GM12878 (cell line): ENCODE measurements at regions not wholly inside any gene's neighbourhood (a gene's known extent, or its start where the extent isn't known, plus 50 kb on each side); places are given as distances from the start of the nearest gene placed in this dataset.

Experiments used
- ATAC-seq: fragments of 200-7000 bp; cut with Tn5 transposase; 3 replicates; pipeline ENCODE4 v1.9.1; 2020; ENCODE audit warnings: mild to moderate bottlenecking, moderate library complexity
- BruUV-seq: library from RNA; stranded (reverse); fragments of 400-500 nt; replicated peaks from 2 replicates; lab custom pipeline; 2021; lab: Mats Ljungman, UMichigan
- CTCF ChIA-PET: fragments of 300-600 bp; sonication (Branson Sonifier 250); formaldehyde crosslinking; extraction: SDS; loops from one replicate; lab custom pipeline; 2021; ENCODE audit warnings: inconsistent platforms; lab: Yijun Ruan, JAX
- POLR2A ChIA-PET: fragments of 350-600 bp; formaldehyde crosslinking; extraction: SDS; loops from one replicate; lab custom pipeline; 2021; ENCODE audit warnings: inconsistent platforms; lab: Charles Lee
- RAD21 ChIA-PET: fragments of 300-600 bp; sonication (Branson Sonifier 250); formaldehyde crosslinking; loops from one replicate; lab custom pipeline; 2023; ENCODE audit warnings: antibody characterized with exemption; ENCODE audit not compliant: unreplicated experiment; lab: Charles Lee
- SMC1A ChIA-PET: fragments of 300-600 bp; sonication (Branson Sonifier 250); formaldehyde crosslinking; loops from one replicate; lab custom pipeline; 2023; ENCODE audit not compliant: unreplicated experiment, uncharacterized antibody; lab: Charles Lee
- DNase-seq: peaks from one replicate; pipeline ENCODE4 v3.0.0-alpha.2; 2011; ENCODE audit warnings: low read depth, low spot score
- FAIRE-seq: peaks from 3 replicates; lab custom pipeline; 2011; peaks lifted over from hg19 to GRCh38; lab: Jason Lieb, UNC
- H2AFZ ChIP-seq: 2 replicates; pipeline ENCODE4 v1.6.0; 2011; ENCODE audit warnings: low read depth, low read length, control low read depth; ENCODE audit not compliant: control insufficient read depth
- H3K27ac ChIP-seq: 2 replicates; pipeline ENCODE4 v1.5.1; 2011; ENCODE audit warnings: control low read depth; ENCODE audit not compliant: control insufficient read depth, insufficient read depth
- H3K27me3 ChIP-seq, 2 experiments: replicated peaks in 1 of 2; 2 replicates each; pipeline versions ENCODE4 v1.6.0 to v1.6.1; 2011; ENCODE audit warnings: low read length in 1 of 2; ENCODE audit not compliant: control insufficient read depth in 2 of 2, insufficient read depth in 2 of 2
- H3K36me3 ChIP-seq, 2 experiments: 2 replicates each; pipeline ENCODE4 v1.5.1; 2011; ENCODE audit warnings: low read length in 1 of 2; ENCODE audit not compliant: control insufficient read depth in 2 of 2, insufficient read depth in 2 of 2
- H3K4me1 ChIP-seq: 2 replicates; pipeline ENCODE4 v1.6.1; 2011; ENCODE audit warnings: mild to moderate bottlenecking, low read length, moderate library complexity, mixed read lengths; ENCODE audit not compliant: control insufficient read depth, insufficient read depth
- H3K4me2 ChIP-seq: 2 replicates; pipeline ENCODE4 v1.6.0; 2011; ENCODE audit warnings: control low read depth; ENCODE audit not compliant: control insufficient read depth, insufficient read depth
- H3K4me3 ChIP-seq: fragments of 200-600 bp; sonication (generic); 2 replicates; pipeline ENCODE4 v1.5.1; 2016
- H3K79me2 ChIP-seq: 2 replicates; pipeline ENCODE4 v1.6.0; 2011; ENCODE audit warnings: low read length; ENCODE audit not compliant: control insufficient read depth, insufficient read depth
- H3K9ac ChIP-seq: 2 replicates; pipeline ENCODE4 v1.8.0; 2011; ENCODE audit warnings: low read length, control low read depth, mixed read lengths; ENCODE audit not compliant: control insufficient read depth, insufficient read depth
- H3K9me3 ChIP-seq: replicated peaks from 3 replicates; pipeline ENCODE4 v1.5.1; 2011; ENCODE audit warnings: mild to moderate bottlenecking, low read length; ENCODE audit not compliant: control insufficient read depth, insufficient read depth
- H4K20me1 ChIP-seq: 2 replicates; pipeline ENCODE4 v1.6.0; 2011; ENCODE audit not compliant: control insufficient read depth, insufficient read depth
- ATF2 ChIP-seq: IDR thresholded peaks from 2 replicates; pipeline ENCODE4 v1.6.1; 2012; ENCODE audit warnings: low read length, inconsistent platforms
- ATF3 ChIP-seq: IDR thresholded peaks from 2 replicates; pipeline ENCODE4 v1.6.1; 2011; ENCODE audit warnings: low read depth, mild to moderate bottlenecking, low read length, moderate library complexity, borderline replicate concordance; ENCODE audit errors: extremely low read depth
- BHLHE40 ChIP-seq, 2 experiments: fragments of 450-650 bp in 1 of 2; IDR thresholded peaks; 2 replicates each; pipeline ENCODE4 v1.6.1; 2011 to 2017; ENCODE audit warnings: low read depth in 2 of 2, borderline replicate concordance in 1 of 2, improper control_type of control experiment in 1 of 2, low read length in 1 of 2, mild to moderate bottlenecking in 1 of 2
- BRCA1 ChIP-seq: IDR thresholded peaks from 2 replicates; pipeline ENCODE4 v1.6.1; 2011; ENCODE audit warnings: low read depth, low read length, improper control_type of control experiment
- E2F4 ChIP-seq: IDR thresholded peaks from 2 replicates; pipeline ENCODE4 v1.6.1; 2012; ENCODE audit warnings: low read depth, low read length, improper control_type of control experiment
- GABPA ChIP-seq: IDR thresholded peaks from 2 replicates; pipeline ENCODE4 v1.6.1; 2014; ENCODE audit warnings: antibody characterized with exemption, low read depth, mild to moderate bottlenecking, inconsistent platforms
- HCFC1 ChIP-seq: fragments of 150-350 bp; IDR thresholded peaks from 2 replicates; pipeline ENCODE4 v1.6.1; 2014; ENCODE audit warnings: low read length
- NFIC ChIP-seq: IDR thresholded peaks from 2 replicates; pipeline ENCODE4 v1.6.1; 2012; ENCODE audit warnings: low read depth, mild to moderate bottlenecking, inconsistent platforms, low read length, moderate library complexity
- PAX8 ChIP-seq: fragments of 450-650 bp; IDR thresholded peaks from 2 replicates; pipeline ENCODE4 v1.6.1; 2017; ENCODE audit warnings: mild to moderate bottlenecking, moderate library complexity
- RAD51 ChIP-seq: fragments of 450-650 bp; IDR thresholded peaks from 2 replicates; pipeline ENCODE4 v1.6.1; 2016; ENCODE audit warnings: moderate library complexity, mild to moderate bottlenecking, inconsistent platforms
- STAT1 ChIP-seq: fragments of 450-650 bp; conservative IDR thresholded peaks from 2 replicates; pipeline ENCODE4 v1.6.1; 2014; ENCODE audit warnings: antibody characterized with exemption, mild to moderate bottlenecking
- TCF12 ChIP-seq: IDR thresholded peaks from 2 replicates; pipeline ENCODE4 v1.6.1; 2011; ENCODE audit warnings: low read depth, mild to moderate bottlenecking, low read length
- TCF3 ChIP-seq: IDR thresholded peaks from 2 replicates; pipeline ENCODE4 v1.6.1; 2012; ENCODE audit warnings: low read depth, mild to moderate bottlenecking, low read length, borderline replicate concordance; ENCODE audit not compliant: insufficient read depth
- ZNF217 ChIP-seq: fragments of 450-650 bp; IDR thresholded peaks from 2 replicates; pipeline ENCODE4 v1.6.1; 2017; ENCODE audit warnings: antibody characterized with exemption, mild to moderate bottlenecking
- WGBS: methylation state at CpG from one replicate; pipeline ENCODE4 v1.1.6; 2016; ENCODE audit warnings: low lambda C conversion rate; ENCODE audit not compliant: insufficient replicate concordance, insufficient coverage; ENCODE audit errors: missing lambda C conversion rate; 5-methylcytosine and 5-hydroxymethylcytosine counted together
- in situ Hi-C: fragments of 300-500 bp; cut with MboI; formaldehyde crosslinking; loops from 9 replicates; pipeline ENCODE4 v1.14.3; 2018; ENCODE audit warnings: mixed read lengths
- intact Hi-C: fragments of 100-400 bp; cut with micrococcal nuclease; formaldehyde crosslinking; loops from one replicate; pipeline ENCODE4 v1.14.2; 2022; ENCODE audit not compliant: unreplicated experiment

GRCh38 chr15:95970326-95970725 is 360.2 kb upstream of the NR2F2 start:
- intact Hi-C loops, result loop anchor here (5.0 kb wide), 2 partner anchors 357 to 377 kb away; no protein-coding TSS in a partner anchor
- ATAC-seq (peak; percentile 26), FAIRE-seq (no peak), DNase-seq (no peak)
- 33% methylated on average over 3 of the region's 3 CpGs for whole genome bisulfite sequencing
- ChIA-PET CTCF (no interaction called here), RAD21 (no interaction called here), POLR2A (interaction anchor here (0.7 to 1.1 kb wide), 2 partner anchors 22 to 267 kb away, joined by 3 to 5 read pairs; no protein-coding TSS in a partner anchor), SMC1A (interaction anchor here (0.7 to 1.6 kb wide), 5 partner anchors 18 to 686 kb away, joined by 3 to 5 read pairs (median 4); no protein-coding TSS in a partner anchor)
- no peaks in the 10 kb centered on the region for H3K79me2 ChIP-seq
- no peak overlapping the region for H3K9ac ChIP-seq
- H3K4me3 ChIP-seq, result no peak overlapping the region
- H4K20me1 ChIP-seq, result no peaks in the 10 kb centered on the region
- peaks cover 1% of the 10 kb centered on the region; the same call in 2 of the 3 replicates for H3K9me3 ChIP-seq
- no TSS peak for BruUV-seq
- in situ Hi-C loops, result no loop called here
- H2AFZ ChIP-seq, result no peak overlapping the region
- H3K27ac ChIP-seq, result no peak overlapping the region
- no peaks in the 10 kb centered on the region for H3K27me3 ChIP-seq
- H3K4me2 ChIP-seq, result no peak overlapping the region
- TF ChIP-seq ATF2 (no peak), BHLHE40 (IDR thresholded peaks at IDR 0.05; ENCODE audit: borderline replicate concordance in 1 of 2, low read depth in 2 of 2, low read length in 1 of 2) (peak in 1 of 2 experiments; percentile 4; a peak in 1 of 4 replicates), RAD51 (0 out of 2 replicates have a peak, but pooled peaks have one; percentile 53)
- H3K4me1 ChIP-seq, result peaks cover 24% of the 10 kb centered on the region
- H3K36me3 ChIP-seq, result no peaks in the 10 kb centered on the region

GRCh38 chr15:95972041-95972553 is 358.4 kb upstream of the NR2F2 start:
- Histone ChIP-seq H3K4me3 (no peak overlapping the region), H3K4me2 (no peak overlapping the region), H3K9me3 (peaks cover 1% of the 10 kb centered on the region; the same call in 2 of the 3 replicates), H3K79me2 (no peaks in the 10 kb centered on the region), H3K27me3 (no peaks in the 10 kb centered on the region), H4K20me1 (no peaks in the 10 kb centered on the region), H3K36me3 (no peaks in the 10 kb centered on the region), H3K27ac (no peak overlapping the region), H3K4me1 (peaks cover 32% of the 10 kb centered on the region), H3K9ac (no peak overlapping the region), H2AFZ (no peak overlapping the region)
- ATAC-seq (no peak), FAIRE-seq (no peak), DNase-seq (no peak)
- RAD21 ChIA-PET, result no interaction called here
- BruUV-seq, result no TSS peak
- in situ Hi-C loops, result no loop called here
- SMC1A ChIA-PET, result interaction anchor here (1.0 kb wide), 1 partner anchor 52 kb away, joined by 3 read pairs; no protein-coding TSS in a partner anchor
- TF ChIP-seq GABPA, result no peak
- no peak for TF ChIP-seq NFIC
- TF ChIP-seq ATF3, result no peak
- TF ChIP-seq BRCA1, result no peak
- TF ChIP-seq PAX8, result no peak
- no peak for TF ChIP-seq HCFC1
- no peak for TF ChIP-seq TCF12
- TF ChIP-seq TCF3, result no peak
- TF ChIP-seq STAT1, result no peak
- TF ChIP-seq ZNF217, result no peak
- TF ChIP-seq E2F4, result no peak
- POLR2A ChIA-PET, result no interaction called here
- WGBS, result 83% methylated on average over 6 of the region's 6 CpGs
- CTCF ChIA-PET, result interaction anchor here (1.0 to 1.4 kb wide), 2 partner anchors 10 to 340 kb away, joined by 3 read pairs; no protein-coding TSS in a partner anchor
- intact Hi-C loops, result loop anchor here (5.0 kb wide), 2 partner anchors 355 to 375 kb away; no protein-coding TSS in a partner anchor
